Stimulated activated naive B cell treated with anti-CD40 and anti-IgM and Interleukin-4, amounts not matched to agents 10 μg/mL and 1 μg/mL and 100 μg/mL, for 72 hours (primary cell): ENCODE measurements at regions not wholly inside any gene's neighbourhood (a gene's known extent, or its start where the extent isn't known, plus 50 kb on each side); places are given as distances from the start of the nearest gene placed in this dataset.
"Not testable (repeated sequence)": the region's sequence is repeated elsewhere in the genome, so short reads cannot be mapped to it uniquely, and the experiment has no call there.

ENCODE experiments used
- ATAC-seq, 2 donors: fragments of 150-1000 bp; cut with Tn5 transposase; replicated peaks; 2 replicates each; pipeline ENCODE4 v1.10.0; 2021; ENCODE audit warnings: moderate library complexity in 1 of 2
- DNase-seq: peaks from one replicate; pipeline ENCODE4 v3.0.0; 2021
- H3K27ac Mint-ChIP-seq: one replicate; pipeline ENCODE4 v1.8.0; 2022; ENCODE audit warnings: mild to moderate bottlenecking, mixed read lengths
- H3K27me3 Mint-ChIP-seq, 2 donors: one replicate each; pipeline ENCODE4 v1.8.0; 2022; ENCODE audit warnings: mixed read lengths in 2 of 2
- H3K36me3 Mint-ChIP-seq, 2 donors: one replicate each; pipeline ENCODE4 v1.8.0; 2022; ENCODE audit warnings: mixed read lengths in 2 of 2, mild to moderate bottlenecking in 1 of 2
- H3K4me1 Mint-ChIP-seq, 2 donors: one replicate each; pipeline ENCODE4 v1.8.0; 2022; ENCODE audit warnings: mixed read lengths in 2 of 2, mild to moderate bottlenecking in 1 of 2
- H3K4me3 Mint-ChIP-seq, 2 donors: one replicate each; pipeline ENCODE4 v1.8.0; 2022; ENCODE audit warnings: mild to moderate bottlenecking in 2 of 2, mixed read lengths in 2 of 2, moderate library complexity in 1 of 2
- H3K9me3 Mint-ChIP-seq, 2 donors: one replicate each; pipeline ENCODE4 v1.8.0; 2022; ENCODE audit warnings: mixed read lengths in 2 of 2, mild to moderate bottlenecking in 1 of 2

DNA sequence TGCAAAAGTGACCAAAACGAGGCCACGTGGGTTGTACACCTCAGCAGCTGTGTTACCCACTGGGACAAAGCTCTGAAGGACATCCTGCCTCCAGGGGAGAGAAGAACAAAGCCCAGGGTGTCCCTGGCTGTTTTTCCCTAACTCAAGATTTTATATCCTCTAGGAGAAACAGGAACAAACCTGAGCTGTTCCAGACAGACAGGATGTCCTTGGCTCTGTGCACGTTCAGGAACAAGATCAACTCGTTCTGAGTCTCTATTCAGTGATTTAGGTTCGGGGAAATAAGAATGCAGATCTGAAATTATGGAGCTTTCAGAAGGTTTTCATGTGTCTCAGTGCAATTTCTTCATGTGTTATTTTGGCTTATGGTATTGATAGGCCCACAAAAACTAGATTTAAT, 465.3 kb downstream of the TMEM121 start:
- DNase-seq, ATAC-seq, H3K9me3 Mint-ChIP-seq, H3K36me3 Mint-ChIP-seq, H3K4me3 Mint-ChIP-seq, H3K27me3 Mint-ChIP-seq, H3K27ac Mint-ChIP-seq: not testable (repeated sequence)
- H3K4me1 Mint-ChIP-seq: peaks cover 7 to 16% of the 10 kb centered on the region in 2 donors

GRCh38 chr14:105993814-105994213, 467.4 kb downstream of the TMEM121 start:
- Mint-ChIP-seq H3K9me3 (no peaks in the 10 kb centered on the region), H3K27ac (no peak overlapping the region)

DNA sequence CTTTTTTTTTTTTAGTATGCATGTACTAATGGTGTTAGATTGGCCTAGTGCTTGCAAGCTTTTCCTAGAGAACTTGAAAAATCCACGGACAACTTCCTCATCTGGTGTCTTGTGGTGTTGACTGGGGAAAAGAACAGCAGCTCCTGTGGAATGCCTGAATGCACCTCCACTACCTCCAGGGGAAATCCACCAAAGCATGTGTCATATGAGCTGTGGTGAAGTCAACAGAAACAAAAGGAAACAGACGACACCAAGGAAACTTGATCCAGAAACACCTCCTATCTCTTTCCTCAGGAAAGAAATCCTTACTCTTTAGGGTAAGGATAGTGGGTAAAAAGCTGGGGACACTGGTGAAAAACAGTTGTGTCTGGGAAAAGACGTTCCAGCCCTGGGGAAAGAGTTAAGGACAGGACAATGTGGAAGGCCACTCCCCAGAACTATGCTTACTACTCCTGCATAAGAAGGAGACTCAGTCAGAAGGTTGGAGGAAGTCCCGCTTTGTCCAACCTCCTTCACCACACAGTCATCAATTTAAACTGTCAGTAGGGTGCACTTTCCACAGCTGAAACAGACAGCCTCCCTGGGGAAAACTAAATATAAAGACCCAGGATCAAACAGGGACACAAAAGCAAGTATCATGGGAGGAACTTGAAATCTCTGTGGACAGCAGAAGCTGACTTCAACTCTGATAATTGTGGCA, 468.8 kb downstream of the TMEM121 start:
- H3K27ac Mint-ChIP-seq, ATAC-seq, H3K36me3 Mint-ChIP-seq, DNase-seq, H3K4me3 Mint-ChIP-seq, H3K4me1 Mint-ChIP-seq, H3K9me3 Mint-ChIP-seq, H3K27me3 Mint-ChIP-seq: not testable (repeated sequence)

More at GRCh38 chr14:105993814-105994213, 467.4 kb downstream of the TMEM121 start:
- ATAC-seq: no peak
- DNase-seq: no peak
- Mint-ChIP-seq H3K27me3 (no peaks in the 10 kb centered on the region), H3K4me1 (peaks cover 10% of the 10 kb centered on the region in 2 donors), H3K4me3 (no peak overlapping the region), H3K36me3 (no peaks in the 10 kb centered on the region)

GRCh38 chr14:105998597-105998996, 472.2 kb downstream of the TMEM121 start:
- not testable (repeated sequence) for H3K27me3 Mint-ChIP-seq, H3K4me1 Mint-ChIP-seq, DNase-seq, ATAC-seq, H3K9me3 Mint-ChIP-seq, H3K36me3 Mint-ChIP-seq, H3K27ac Mint-ChIP-seq
- peak overlapping the region; percentile 33 to 70 for H3K4me3 Mint-ChIP-seq

DNA sequence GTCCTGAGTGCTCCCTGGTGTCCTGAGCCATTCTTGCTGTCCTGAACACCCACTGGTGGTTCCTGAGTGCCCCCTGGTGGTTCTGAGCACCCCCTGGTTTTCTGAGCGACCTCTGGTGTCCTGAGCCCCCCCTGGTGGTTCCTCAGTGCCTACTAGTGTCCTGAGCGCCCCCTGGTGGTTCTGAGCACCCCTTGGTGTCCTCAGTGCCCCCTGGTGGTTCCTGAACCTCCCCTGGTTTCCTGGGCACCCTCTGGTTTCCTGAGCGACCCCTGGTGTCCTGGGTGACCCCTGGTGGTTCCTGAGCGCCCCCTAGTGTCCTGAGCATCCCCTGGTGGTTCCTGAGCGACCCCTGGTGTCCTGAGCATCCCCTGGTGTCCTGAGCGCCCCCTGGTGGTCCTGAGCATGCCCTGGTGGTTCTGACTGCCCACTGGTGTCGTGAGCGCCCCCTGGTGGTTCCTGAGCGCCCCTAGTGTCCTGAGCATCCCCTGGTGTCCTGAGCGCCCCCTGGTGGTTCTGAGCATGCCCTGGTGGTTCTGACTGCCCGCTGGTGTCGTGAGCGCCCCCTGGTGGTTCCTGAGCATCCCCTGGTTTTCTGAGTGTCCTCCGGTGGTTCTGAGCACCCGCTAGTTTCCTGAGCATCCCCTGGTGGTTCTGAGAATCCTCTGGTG, 473.1 kb downstream of the TMEM121 start:
- Mint-ChIP-seq H3K4me3 (no peak overlapping the region), H3K9me3 (no peaks in the 10 kb centered on the region), H3K27ac (no peak overlapping the region), H3K4me1 (peaks cover 6 to 7% of the 10 kb centered on the region in 2 donors), H3K36me3 (no peaks in the 10 kb centered on the region), H3K27me3 (no peaks in the 10 kb centered on the region)
- DNase-seq: peak; percentile 55
- peak; percentile 85 to 88 for ATAC-seq

DNA sequence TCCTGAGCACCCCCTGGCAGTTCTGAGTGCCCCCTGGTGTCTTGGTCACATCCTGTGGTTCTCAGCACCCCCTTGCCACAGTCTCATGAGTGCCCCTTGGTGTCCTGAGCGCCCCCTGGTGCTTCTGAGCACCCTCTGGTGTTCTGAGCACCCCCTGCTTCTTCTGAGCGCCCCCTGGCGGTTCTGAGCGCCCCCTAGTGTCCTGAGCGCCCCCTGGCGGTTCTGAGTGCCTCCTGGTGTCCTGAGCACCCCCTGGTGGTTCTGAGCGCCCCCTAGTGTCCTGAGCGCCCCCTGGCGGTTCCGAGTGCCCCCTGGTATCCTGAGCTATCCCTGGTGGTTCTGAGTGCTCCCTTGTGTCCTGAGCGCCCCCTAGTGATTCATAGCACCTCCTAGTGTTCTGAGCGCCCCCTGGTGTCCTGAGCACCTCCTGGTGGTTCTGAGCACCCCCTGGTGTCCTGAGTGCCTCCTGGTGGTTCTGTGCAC, 473.7 kb downstream of the TMEM121 start:
- not testable (repeated sequence) for H3K4me1 Mint-ChIP-seq
- peak; percentile 15 to 33 for ATAC-seq

DNA sequence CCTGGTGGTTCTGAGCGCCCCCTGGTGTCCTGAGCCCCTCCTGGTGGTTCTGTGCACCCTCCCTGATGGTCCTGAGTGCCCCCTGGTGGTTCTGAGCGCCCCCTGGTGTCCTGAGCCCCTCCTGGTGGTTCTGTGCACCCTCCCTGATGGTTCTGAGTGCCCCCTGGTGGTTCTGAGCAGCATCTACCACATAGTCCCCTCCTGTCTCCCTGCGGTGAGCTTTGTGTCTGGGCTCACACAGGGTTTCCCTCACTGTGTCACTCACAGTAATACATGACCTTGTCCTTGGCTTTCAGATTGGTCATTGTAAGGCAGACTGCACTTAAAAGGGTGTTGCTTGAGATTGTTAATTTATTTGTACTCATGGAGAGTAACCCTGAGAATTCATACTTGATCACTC, 474.9 kb downstream of the TMEM121 start:
- not testable (repeated sequence) for H3K27me3 Mint-ChIP-seq, H3K27ac Mint-ChIP-seq, H3K4me3 Mint-ChIP-seq, H3K9me3 Mint-ChIP-seq, H3K36me3 Mint-ChIP-seq, DNase-seq
- peaks cover 10 to 11% of the 10 kb centered on the region in 2 donors for H3K4me1 Mint-ChIP-seq
- ATAC-seq: peak in 1 of 2 donors; percentile 38

More for the DNA sequence above, 473.7 kb downstream of the TMEM121 start:
- not testable (repeated sequence) for H3K36me3 Mint-ChIP-seq, H3K4me3 Mint-ChIP-seq, H3K9me3 Mint-ChIP-seq, H3K27ac Mint-ChIP-seq, H3K27me3 Mint-ChIP-seq
- peak; percentile 5 for DNase-seq

GRCh38 chr14:106003351-106003750, 477.0 kb downstream of the TMEM121 start:
- DNase-seq: no peak
- ATAC-seq: no peak
- H3K4me3 Mint-ChIP-seq: no peak overlapping the region
- H3K27me3 Mint-ChIP-seq: no peaks in the 10 kb centered on the region
- H3K36me3 Mint-ChIP-seq: no peaks in the 10 kb centered on the region
- no peak overlapping the region for H3K27ac Mint-ChIP-seq
- no peaks in the 10 kb centered on the region for H3K9me3 Mint-ChIP-seq
- peaks cover 10 to 15% of the 10 kb centered on the region in 2 donors for H3K4me1 Mint-ChIP-seq

- H3K9me3 Mint-ChIP-seq: not testable (repeated sequence)
- peak overlapping the region; percentile 77 for H3K27ac Mint-ChIP-seq
These were observed 478.8 kb downstream of the TMEM121 start for GRCh38 chr14:106004937-106005795.

DNA sequence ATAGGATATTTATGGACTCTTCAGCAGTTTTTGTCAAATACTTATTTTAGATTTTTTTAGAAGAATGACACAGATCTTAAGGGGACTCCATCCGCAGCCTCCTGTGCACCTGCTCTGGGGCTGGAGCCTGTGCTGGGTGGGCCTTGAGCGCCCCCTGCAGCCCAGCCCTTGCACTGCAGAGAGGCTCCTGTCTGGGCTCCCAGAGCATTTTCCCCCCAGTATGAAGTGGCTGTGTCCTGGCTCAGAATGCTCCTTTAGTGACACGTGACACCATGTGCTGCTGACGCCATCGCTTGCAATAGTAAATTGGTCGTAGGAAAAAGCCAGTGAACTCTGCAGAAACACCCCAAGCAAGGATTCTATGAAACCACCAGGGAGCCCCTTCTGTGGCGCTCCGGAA, 479.7 kb downstream of the TMEM121 start:
- H3K36me3 Mint-ChIP-seq, H3K4me1 Mint-ChIP-seq, DNase-seq, H3K27ac Mint-ChIP-seq, H3K4me3 Mint-ChIP-seq, H3K9me3 Mint-ChIP-seq, H3K27me3 Mint-ChIP-seq: not testable (repeated sequence)
- ATAC-seq: peak; percentile 54 to 59

More at GRCh38 chr14:106004937-106005795, 478.8 kb downstream of the TMEM121 start:
- DNase-seq, H3K27me3 Mint-ChIP-seq, H3K4me1 Mint-ChIP-seq, H3K36me3 Mint-ChIP-seq: not testable (repeated sequence)
- peak; percentile 68 to 78 for ATAC-seq
- H3K4me3 Mint-ChIP-seq: peak overlapping the region; percentile 53 to 69

DNA sequence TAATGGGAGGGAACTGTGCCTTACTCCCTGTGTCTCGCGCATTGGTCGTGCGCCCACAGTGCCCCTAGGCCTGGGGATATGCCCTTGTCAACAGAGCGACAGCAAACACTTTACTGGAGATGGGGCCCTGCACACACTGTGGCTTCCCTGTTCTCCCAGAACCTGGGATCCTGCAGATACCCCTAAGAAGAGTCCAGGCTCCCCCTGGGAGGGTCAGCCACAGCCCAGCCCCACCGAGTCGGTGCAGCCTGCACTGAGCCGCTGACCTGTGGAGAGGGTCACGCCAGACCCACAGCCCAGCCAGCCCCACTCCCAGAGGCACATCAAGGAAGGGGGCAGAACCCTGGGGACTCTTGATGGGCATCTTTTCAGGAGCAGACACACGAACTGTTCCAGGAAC, 480.3 kb downstream of the TMEM121 start:
- H3K4me3 Mint-ChIP-seq, DNase-seq: not testable (repeated sequence)
- H3K4me1 Mint-ChIP-seq: peaks cover 7 to 13% of the 10 kb centered on the region in 2 donors

GRCh38 chr14:106010783-106011182, 484.4 kb downstream of the TMEM121 start:
- Mint-ChIP-seq H3K4me1 (peaks cover 4 to 16% of the 10 kb centered on the region in 2 donors), H3K9me3 (no peaks in the 10 kb centered on the region), H3K27ac (no peak overlapping the region), H3K4me3 (no peak overlapping the region), H3K27me3 (no peaks in the 10 kb centered on the region), H3K36me3 (no peaks in the 10 kb centered on the region)
- no peak for DNase-seq
- no peak for ATAC-seq

More for the DNA sequence above, 480.3 kb downstream of the TMEM121 start:
- not testable (repeated sequence) for H3K27ac Mint-ChIP-seq, ATAC-seq, H3K36me3 Mint-ChIP-seq, H3K27me3 Mint-ChIP-seq, H3K9me3 Mint-ChIP-seq

DNA sequence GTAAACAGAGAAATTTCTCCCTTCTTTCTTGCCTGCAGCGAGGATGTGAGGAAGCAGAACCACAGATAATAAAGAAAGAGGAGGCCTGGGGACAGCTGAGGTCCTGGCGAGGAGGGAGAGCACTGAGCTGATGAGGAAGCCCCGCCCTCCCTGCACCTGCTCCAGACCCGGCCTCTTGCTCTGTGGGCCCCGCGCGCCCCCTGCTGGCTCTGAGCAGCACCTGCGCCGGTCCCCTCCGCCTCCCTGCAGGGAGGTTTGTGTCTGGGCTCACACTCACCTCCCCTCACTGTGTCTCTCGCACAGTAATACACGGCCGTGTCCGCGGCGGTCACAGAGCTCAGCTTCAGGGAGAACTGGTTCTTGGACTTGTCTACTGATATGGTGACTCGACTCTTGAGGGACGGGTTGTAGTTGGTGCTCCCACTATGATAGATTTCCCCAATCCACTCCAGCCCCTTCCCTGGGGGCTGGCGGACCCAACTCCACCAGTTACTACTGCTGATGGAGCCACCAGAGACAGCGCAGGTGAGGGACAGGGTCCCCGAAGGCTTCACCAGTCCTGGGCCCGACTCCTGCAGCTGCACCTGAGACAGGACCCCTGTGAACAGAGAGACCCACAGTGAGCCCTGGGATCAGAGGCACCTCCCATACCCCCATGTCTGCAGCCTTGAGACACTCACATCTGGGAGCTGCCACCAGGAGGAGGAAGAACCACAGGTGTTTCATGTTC, 485.4 kb downstream of the TMEM121 start:
- not testable (repeated sequence) for H3K27me3 Mint-ChIP-seq, ATAC-seq, H3K36me3 Mint-ChIP-seq, H3K27ac Mint-ChIP-seq, H3K9me3 Mint-ChIP-seq
- H3K4me3 Mint-ChIP-seq: peak overlapping the region in 1 of 2 donors; percentile 16
- DNase-seq: peak; percentile 51
- peaks cover 4 to 16% of the 10 kb centered on the region in 2 donors for H3K4me1 Mint-ChIP-seq

DNA sequence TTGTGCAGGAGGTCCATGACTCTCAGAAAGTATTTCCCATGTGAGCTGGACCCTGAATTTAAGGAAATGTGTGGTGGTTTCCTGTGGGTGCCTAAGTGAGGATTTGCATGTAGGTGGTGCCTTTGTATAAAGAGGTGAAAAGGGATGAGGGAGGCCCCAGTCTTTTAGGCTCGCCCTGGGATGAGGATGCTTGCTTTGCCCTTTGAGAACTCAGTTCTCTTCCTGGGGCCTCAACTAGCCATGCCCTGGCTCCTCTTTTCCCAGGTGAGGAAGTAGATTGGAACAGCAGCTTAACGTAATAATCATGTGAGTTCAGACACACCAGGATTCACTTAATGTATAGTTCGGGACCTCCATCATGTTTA, 486.0 kb downstream of the TMEM121 start:
- not testable (repeated sequence) for ATAC-seq, H3K36me3 Mint-ChIP-seq, H3K9me3 Mint-ChIP-seq, H3K27ac Mint-ChIP-seq, DNase-seq, H3K27me3 Mint-ChIP-seq
- Mint-ChIP-seq H3K4me1 (peaks cover 4 to 16% of the 10 kb centered on the region in 2 donors), H3K4me3 (peak overlapping the region in 1 of 2 donors; percentile 16)
